ENCODE measurements at regions not wholly inside any gene's neighbourhood (a gene's known extent, or its start where the extent isn't known, plus 50 kb on each side); places are given as distances from the start of the nearest gene placed in this dataset.

DNA sequence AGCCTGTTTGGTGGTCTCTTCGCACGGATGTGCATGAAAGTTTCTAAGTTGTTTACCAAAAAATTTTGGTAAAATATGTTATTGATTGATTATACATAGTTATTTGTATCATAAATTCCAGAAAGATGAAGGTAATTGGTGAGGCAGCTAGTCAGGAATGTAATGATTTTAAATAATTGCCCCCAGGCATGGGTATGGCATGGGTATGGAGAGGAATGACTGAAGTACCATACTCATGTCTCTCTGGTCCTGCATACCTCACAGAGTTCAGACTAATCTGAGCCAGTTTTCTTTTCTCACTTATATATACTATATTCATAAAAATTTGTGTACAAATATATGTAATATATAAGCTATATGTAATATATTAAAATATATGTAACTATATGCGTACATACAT lies 329.0 kb upstream of the TECRL start (continued):
- no peak for TF ChIP-seq RBBP5 (IDR thresholded peaks at IDR 0.05; ENCODE audit: borderline replicate concordance, low read depth, low read length)
- no peak for TF ChIP-seq POLR2A (IDR thresholded peaks at IDR 0.05; ENCODE audit: control extremely low read depth in 1 of 2, low read depth in 2 of 2, low read length in 2 of 2)
- no peak for TF ChIP-seq RAD21 (IDR thresholded peaks at IDR 0.05 in 1 of 2, conservative IDR thresholded peaks at IDR 0.05 in 1 of 2; ENCODE audit: low read depth in 2 of 2, low read length in 2 of 2)
- TF ChIP-seq SP2 (IDR thresholded peaks at IDR 0.05; ENCODE audit: low read length), result no peak
- no peak for TF ChIP-seq GABPA (IDR thresholded peaks at IDR 0.05; ENCODE audit: borderline replicate concordance, insufficient read depth, low read length)
